Endothelial cell of umbilical vein (primary cell): ENCODE measurements at regions not wholly inside any gene's neighbourhood (a gene's known extent, or its start where the extent isn't known, plus 50 kb on each side); places are given as distances from the start of the nearest gene placed in this dataset.

Experiments
- EZH2 ChIP-seq: IDR thresholded peaks from 2 replicates; pipeline ENCODE4 v1.6.1; 2012; ENCODE audit warnings: borderline replicate concordance, low read depth, mild to moderate bottlenecking, moderate library complexity, low read length, inconsistent platforms; ENCODE audit not compliant: severe bottlenecking
- POLR2A ChIP-seq: IDR thresholded peaks from 2 replicates; pipeline ENCODE4 v1.6.1; 2012; ENCODE audit warnings: low read depth, mild to moderate bottlenecking, control low read depth, low read length
- POLR2AphosphoS5 ChIP-seq: IDR thresholded peaks from 2 replicates; pipeline ENCODE4 v1.6.1; 2012; ENCODE audit warnings: low read depth, mild to moderate bottlenecking, control low read depth, low read length, moderate library complexity; ENCODE audit not compliant: insufficient read depth
- TF ChIP-seq, protein P1 (sequence below), 2 donors: IDR thresholded peaks; 1 replicate in 1 of 2; 2 replicates in 1 of 2; pipeline ENCODE4 v1.5.1; 2011; ENCODE audit warnings: low read length in 2 of 2, mild to moderate bottlenecking in 2 of 2, moderate library complexity in 2 of 2, control low read depth in 1 of 2, inconsistent platforms in 1 of 2, low read depth in 1 of 2; ENCODE audit not compliant: insufficient read depth in 1 of 2; ENCODE audit errors: extremely low read depth in 1 of 2

DNA sequence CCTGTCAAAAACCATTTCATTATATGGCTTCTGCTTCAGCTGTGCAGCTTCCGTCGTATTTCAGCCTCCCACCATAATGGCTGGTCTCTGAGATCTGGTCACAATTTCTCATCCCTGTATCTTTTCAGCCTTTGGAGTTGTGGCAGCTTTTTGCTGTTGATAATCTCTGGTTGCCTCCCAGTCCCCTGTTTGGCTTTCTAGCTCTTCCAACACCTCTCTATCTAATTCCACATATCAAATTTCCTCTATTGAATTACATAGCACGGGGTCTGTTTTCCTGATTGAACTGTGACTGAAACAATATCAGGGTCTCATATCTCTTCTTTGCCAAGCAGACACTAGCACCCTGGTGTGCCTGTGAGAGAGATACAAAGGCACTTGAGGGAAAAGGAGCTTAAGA lies 222.1 kb upstream of the OBI1 start:
- no peak for TF ChIP-seq EZH2
- TF ChIP-seq, protein P1, sequence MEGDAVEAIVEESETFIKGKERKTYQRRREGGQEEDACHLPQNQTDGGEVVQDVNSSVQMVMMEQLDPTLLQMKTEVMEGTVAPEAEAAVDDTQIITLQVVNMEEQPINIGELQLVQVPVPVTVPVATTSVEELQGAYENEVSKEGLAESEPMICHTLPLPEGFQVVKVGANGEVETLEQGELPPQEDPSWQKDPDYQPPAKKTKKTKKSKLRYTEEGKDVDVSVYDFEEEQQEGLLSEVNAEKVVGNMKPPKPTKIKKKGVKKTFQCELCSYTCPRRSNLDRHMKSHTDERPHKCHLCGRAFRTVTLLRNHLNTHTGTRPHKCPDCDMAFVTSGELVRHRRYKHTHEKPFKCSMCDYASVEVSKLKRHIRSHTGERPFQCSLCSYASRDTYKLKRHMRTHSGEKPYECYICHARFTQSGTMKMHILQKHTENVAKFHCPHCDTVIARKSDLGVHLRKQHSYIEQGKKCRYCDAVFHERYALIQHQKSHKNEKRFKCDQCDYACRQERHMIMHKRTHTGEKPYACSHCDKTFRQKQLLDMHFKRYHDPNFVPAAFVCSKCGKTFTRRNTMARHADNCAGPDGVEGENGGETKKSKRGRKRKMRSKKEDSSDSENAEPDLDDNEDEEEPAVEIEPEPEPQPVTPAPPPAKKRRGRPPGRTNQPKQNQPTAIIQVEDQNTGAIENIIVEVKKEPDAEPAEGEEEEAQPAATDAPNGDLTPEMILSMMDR (IDR thresholded peaks at IDR 0.05; ENCODE audit: extremely low read depth in 1 of 2, insufficient read depth in 1 of 2, low read depth in 1 of 2, low read length in 2 of 2) = no peak
- no peak for TF ChIP-seq POLR2A
- TF ChIP-seq POLR2AphosphoS5 = no peak
